ENCODE measurements at regions not wholly inside any gene's neighbourhood (a gene's known extent, or its start where the extent isn't known, plus 50 kb on each side); places are given as distances from the start of the nearest gene placed in this dataset.

GRCh38 chr7:155378959-155379871 is 78.7 kb upstream of the EN2 start (continued):
- TF ChIP-seq ETV6 (IDR thresholded peaks at IDR 0.05; ENCODE audit: borderline replicate concordance in 1 of 2, low read depth in 2 of 2, low read length in 1 of 2) (no peak), ETV6 (CRISPR knock-in tag; IDR thresholded peaks at IDR 0.05; ENCODE audit: borderline replicate concordance) (no peak), RFX5 (IDR thresholded peaks at IDR 0.05; ENCODE audit: low read depth, low read length) (no peak), NR2C2 (CRISPR knock-in tag; IDR thresholded peaks at IDR 0.05) (no peak), NR2C2 (tag; IDR thresholded peaks at IDR 0.05) (no peak), HNRNPK (IDR thresholded peaks at IDR 0.05; ENCODE audit: low read depth, low read length, poor library complexity, severe bottlenecking) (no peak), ZNF146 (CRISPR knock-in tag; IDR thresholded peaks at IDR 0.05; ENCODE audit: unreplicated experiment) (no peak), ZBED1 (IDR thresholded peaks at IDR 0.05) (no peak), DACH1 (IDR thresholded peaks at IDR 0.05; ENCODE audit: partially characterized antibody) (no peak), MLLT1 (IDR thresholded peaks at IDR 0.05) (no peak), FUS (optimal IDR thresholded peaks at IDR 0.05; ENCODE audit: low read depth, low read length) (no peak), CHCHD3 (CRISPR knock-in tag; IDR thresholded peaks at IDR 0.05) (no peak)

Measured in K562 (cell line).